Activated CD4-positive, alpha-beta T cell treated with anti-CD3 and anti-CD28 coated beads, Interleukin-2, amount 50 U/mL, for 24 hours (primary cell): ENCODE measurements at regions not wholly inside any gene's neighbourhood (a gene's known extent, or its start where the extent isn't known, plus 50 kb on each side); places are given as distances from the start of the nearest gene placed in this dataset.

Source experiments
- DNase-seq, 2 donors: peaks; one replicate each; pipeline ENCODE4 v3.0.0-alpha.2; 2020; ENCODE audit warnings: low read depth in 1 of 2, low spot score in 1 of 2

GRCh38 chr18:39960550-39960949, 1994.5 kb upstream of the PIK3C3 start:
- no peak for DNase-seq

DNA sequence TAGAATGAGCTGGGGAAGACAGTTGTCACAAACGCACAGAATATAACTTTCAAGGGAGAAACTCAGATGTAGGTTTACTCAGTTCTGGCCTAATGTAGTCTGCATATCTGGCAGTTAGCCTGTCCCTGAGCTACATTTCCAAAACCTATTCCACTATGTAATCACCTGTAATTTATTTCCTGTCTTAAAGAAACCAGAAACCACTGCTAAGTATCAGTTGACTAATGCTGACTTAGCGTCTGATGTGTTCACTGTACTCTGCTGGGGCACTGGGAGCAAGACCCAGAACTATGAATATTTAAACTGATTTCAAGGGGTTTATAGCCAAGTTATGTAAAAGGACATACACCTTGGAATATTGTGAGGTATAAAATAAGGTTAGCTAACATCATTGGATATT, 1995.2 kb upstream of the PIK3C3 start:
- DNase-seq, result no peak

GRCh38 chr18:39958876-39959275, 1996.2 kb upstream of the PIK3C3 start:
- no peak for DNase-seq

GRCh38 chr18:39952816-39953215, 2002.2 kb upstream of the PIK3C3 start:
- DNase-seq, result no peak

DNA sequence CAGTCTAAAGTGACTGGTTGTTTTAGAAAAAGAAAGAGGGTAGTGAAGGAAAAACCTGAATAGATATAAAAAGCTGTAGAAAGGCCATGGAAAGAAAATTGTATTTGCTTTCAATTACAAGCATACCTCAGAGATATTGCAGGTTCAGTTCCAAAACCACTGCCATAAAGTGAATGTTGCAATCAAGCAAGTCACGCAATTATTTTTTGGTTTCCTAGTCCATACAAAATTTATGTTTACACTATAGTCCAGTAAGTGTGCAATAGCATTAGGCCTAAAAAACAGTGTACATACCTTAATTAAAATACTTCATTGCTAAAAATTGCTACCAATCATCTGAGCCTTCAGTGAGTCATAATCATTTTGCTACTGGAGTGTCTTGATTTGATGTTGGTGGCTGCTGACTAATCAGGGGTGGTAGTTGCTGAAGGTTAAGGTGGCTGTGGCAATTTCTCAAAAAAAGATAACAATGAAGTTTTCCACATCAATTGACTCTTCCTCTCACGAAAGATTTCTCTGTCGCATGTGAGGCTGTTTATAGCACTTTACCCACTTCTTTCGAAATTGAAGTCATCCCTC, 2003.8 kb upstream of the PIK3C3 start:
- DNase-seq, result no peak

DNA sequence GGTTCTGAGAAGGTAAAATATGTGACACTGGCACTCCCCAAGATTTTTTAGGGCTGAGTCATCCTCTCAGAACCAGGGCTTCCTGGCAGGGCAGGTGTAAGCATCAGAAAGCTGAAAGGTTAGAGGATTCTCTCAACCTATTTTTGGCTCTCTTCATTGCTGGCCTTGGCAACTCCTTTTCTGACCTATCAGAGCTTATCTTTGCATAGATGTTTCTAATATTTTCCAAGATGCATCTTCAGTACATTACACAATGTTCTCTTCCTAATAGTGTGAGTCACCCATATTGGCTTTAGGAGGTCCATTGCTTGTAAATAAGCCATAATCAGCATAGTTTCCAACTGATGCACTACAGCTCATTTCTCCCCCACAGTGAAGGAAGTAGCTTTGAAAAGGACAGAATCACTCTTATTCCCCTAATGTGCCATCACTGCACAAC, 2008.4 kb upstream of the PIK3C3 start:
- no peak for DNase-seq

DNA sequence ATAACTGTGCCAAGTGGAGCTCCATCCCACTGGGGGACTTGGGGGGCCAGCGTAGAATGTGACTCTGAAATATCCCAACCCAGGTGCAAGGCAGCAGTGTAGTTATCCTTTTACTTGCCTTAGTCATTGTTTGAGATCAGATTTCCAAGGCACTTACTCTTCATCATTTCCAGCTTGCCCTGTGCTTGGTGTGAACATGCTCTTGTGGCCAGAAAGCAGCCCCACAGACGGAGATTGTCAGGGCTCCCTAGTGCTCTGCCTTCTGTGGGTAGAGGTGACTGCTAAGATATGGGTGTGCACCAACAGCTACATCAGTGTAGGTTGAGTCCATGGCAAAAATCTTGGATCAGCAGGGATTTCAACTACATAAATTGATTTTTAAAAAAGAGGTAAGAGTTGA, 2010.0 kb upstream of the PIK3C3 start:
- DNase-seq, result no peak

GRCh38 chr18:39942702-39943101, 2012.3 kb upstream of the PIK3C3 start:
- DNase-seq, result no peak

- DNase-seq, result no peak
Measured at GRCh38 chr18:39938676-39939608, 2016.1 kb upstream of the PIK3C3 start.

DNA sequence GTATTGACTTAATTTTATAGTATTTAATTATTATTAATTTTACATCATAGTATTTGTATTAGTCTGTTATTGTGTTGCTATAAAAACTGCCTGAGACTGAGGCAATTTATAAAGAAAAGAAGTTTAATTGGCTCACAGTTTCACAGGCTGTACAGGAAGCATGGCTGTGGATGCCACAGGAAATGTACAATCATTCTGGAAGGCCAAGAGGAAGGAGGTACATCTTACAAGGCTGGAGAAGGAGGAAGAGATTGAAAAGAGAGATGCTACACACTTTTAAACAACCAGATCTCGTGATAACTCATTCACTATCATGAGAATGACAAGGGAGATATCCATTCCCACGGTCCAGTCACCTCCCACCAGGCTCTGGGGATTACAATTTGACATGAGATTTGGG, 2019.4 kb upstream of the PIK3C3 start:
- DNase-seq, result no peak

DNA sequence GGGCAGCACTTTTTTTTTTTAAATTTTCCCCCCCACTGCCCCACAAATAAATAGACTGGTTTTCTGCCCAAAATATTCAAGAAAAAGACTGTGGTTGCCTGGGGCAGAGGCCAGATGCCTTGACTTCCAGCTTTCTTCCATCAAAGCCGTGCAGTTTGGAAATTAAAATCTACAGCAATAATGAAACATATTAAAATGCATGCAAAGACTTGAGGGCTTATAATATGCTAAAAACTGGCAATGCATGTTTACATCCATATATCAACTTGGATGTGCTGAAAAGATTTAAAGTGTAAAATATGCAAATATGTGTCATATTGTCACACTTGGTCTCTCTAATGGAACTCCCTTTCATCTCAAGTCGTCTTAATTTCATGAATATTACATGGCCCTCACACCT, 2036.2 kb upstream of the PIK3C3 start:
- DNase-seq, result no peak

DNA sequence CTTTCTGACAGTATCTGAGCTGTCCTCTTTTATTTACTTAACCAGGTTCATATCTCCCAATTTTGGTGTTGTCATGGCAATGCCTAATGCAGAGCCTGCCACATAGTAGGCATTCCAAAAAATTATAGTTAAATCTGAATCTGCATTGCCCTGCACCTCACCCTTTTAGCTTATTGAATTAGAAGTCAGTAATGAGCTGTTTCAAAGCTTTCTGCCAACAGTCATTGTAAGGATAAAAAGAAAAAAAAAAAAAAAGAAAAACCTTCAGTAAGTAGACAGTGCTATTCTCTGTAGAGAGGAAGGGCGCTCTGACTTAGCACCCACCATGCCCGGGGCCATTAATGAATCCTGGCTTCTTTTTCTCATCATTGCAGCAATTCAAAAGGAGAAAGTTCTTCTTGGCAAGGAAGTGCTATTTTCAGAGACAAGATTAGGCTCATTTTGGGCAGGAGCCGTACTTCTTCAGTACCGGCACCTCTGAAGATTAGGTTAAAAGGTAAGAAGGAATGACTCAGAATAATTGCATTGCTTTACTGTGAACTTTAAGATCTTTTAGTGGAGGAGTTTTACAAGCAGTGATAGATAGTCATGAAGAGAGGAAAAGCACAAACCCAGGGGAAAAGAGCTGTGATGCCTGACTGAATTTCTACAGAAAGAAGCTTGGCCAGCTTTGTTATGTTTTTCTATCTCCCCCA, 2041.2 kb upstream of the PIK3C3 start:
- DNase-seq, result no peak

- DNase-seq, result no peak
Measured at GRCh38 chr18:39911716-39912115, 2043.3 kb upstream of the PIK3C3 start.

GRCh38 chr18:39909706-39910105, 2045.3 kb upstream of the PIK3C3 start:
- no peak for DNase-seq

DNA sequence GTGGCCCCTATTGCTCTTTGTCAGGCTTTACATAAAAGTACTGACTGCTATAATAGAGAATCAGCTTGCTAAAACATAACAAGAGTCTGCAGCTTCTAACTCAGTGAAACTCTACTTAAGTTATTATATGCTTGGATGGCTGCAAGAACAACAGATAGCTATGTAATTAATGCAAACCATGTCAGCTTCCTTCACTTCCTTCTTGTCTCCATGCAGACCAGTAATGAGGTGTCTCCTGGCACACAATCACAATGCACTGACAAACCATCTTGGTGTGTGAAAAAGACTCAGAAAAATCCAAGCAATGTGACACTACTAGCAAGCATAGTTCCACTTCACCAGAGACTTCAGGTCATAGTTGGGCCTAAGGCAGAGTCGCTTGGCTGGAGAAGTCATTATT, 2068.9 kb upstream of the PIK3C3 start:
- DNase-seq, result no peak

DNA sequence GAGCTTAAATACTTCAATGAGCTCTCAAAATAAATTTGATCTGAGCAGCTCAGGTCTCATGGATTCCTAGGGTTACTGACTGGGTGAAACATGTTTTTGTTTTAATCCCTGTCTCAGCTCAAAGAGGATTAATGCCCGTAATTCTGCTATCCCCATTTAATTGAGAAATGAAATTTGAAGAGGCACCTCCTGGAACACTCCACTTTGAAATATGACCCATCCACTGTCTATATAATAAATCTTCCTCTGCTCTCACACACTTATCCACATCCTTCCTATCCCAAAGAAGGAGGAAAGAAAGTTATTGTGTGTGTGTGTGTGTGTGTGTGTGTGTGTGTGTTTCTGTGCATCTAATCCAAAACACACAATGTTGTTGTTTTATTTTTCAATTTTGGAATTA, 2082.4 kb upstream of the PIK3C3 start:
- DNase-seq, result no peak

- DNase-seq, result no peak
Measured at GRCh38 chr18:39871961-39872360, 2083.1 kb upstream of the PIK3C3 start.

- no peak for DNase-seq
Measured at GRCh38 chr18:39870591-39870990, 2084.4 kb upstream of the PIK3C3 start.

DNA sequence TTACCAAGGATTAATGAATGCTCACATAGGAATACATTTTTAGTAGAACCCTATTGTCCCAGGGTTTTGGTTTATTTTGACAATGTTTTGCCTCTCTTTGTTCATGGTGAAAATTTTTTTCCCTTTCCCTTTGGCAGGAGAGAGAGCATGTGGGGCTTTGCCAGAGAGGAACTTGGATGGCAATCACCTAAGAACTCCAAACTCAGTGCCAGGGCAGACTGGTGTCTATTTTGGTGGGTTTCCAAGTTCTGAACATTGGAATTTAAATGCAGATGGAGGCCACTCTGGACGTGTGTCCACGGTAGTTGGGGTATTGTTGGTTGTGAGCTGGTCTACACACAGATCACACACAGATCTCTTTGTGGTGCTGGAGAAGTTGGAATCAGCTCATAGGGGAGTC, 2091.1 kb upstream of the PIK3C3 start:
- no peak for DNase-seq

- DNase-seq, result no peak
Measured at GRCh38 chr18:39862341-39862740, 2092.7 kb upstream of the PIK3C3 start.

GRCh38 chr18:39854291-39854690, 2100.7 kb upstream of the PIK3C3 start:
- no peak for DNase-seq

GRCh38 chr18:39846265-39846664, 2108.8 kb upstream of the PIK3C3 start:
- DNase-seq, result no peak
